H9 (cell line): ENCODE measurements at regions not wholly inside any gene's neighbourhood (a gene's known extent, or its start where the extent isn't known, plus 50 kb on each side); places are given as distances from the start of the nearest gene placed in this dataset.
A peak's percentile ranks its signal among the peaks of the same experiment; 100 is the strongest.

Source experiments
- DNase-seq: peaks from one replicate; pipeline ENCODE4 v3.0.0-alpha.2; 2017
- H2AFZ ChIP-seq: one replicate; pipeline ENCODE4 v1.6.1; 2013; ENCODE audit warnings: mild to moderate bottlenecking, low read length, control low read depth, moderate library complexity
- H2AK5ac ChIP-seq: 2 replicates; pipeline ENCODE4 v1.6.1; 2013; ENCODE audit warnings: low read length, control low read depth, mixed read lengths; ENCODE audit not compliant: insufficient read length
- H2BK120ac ChIP-seq: one replicate; pipeline ENCODE4 v1.6.1; 2013; ENCODE audit warnings: low read depth, mild to moderate bottlenecking, low read length, control low read depth, inconsistent platforms; ENCODE audit not compliant: poor library complexity, severe bottlenecking
- H2BK12ac ChIP-seq: 2 replicates; pipeline ENCODE4 v1.6.1; 2013; ENCODE audit warnings: low read length, control low read depth, mixed read lengths, low read depth; ENCODE audit not compliant: insufficient read length
- H2BK15ac ChIP-seq: 2 replicates; pipeline ENCODE4 v1.6.1; 2013; ENCODE audit warnings: low read depth, low read length, control low read depth
- H2BK20ac ChIP-seq: one replicate; pipeline ENCODE4 v1.6.1; 2013; ENCODE audit warnings: low read depth, mild to moderate bottlenecking, low read length, control low read depth, inconsistent platforms; ENCODE audit not compliant: poor library complexity, severe bottlenecking
- H2BK5ac ChIP-seq: 2 replicates; pipeline ENCODE4 v1.6.1; 2013; ENCODE audit warnings: low read length, control low read depth, mixed read lengths; ENCODE audit not compliant: insufficient read length
- H3K14ac ChIP-seq: 2 replicates; pipeline ENCODE4 v1.6.1; 2013; ENCODE audit warnings: low read length, control low read depth; ENCODE audit not compliant: insufficient read depth
- H3K18ac ChIP-seq: 2 replicates; pipeline ENCODE4 v1.6.1; 2013; ENCODE audit warnings: low read depth, mild to moderate bottlenecking, mixed read lengths, low read length, control low read depth; ENCODE audit not compliant: insufficient read length
- H3K23ac ChIP-seq: 2 replicates; pipeline ENCODE4 v1.6.1; 2013; ENCODE audit warnings: low read length, control low read depth, mixed read lengths, low read depth; ENCODE audit not compliant: insufficient read length
- H3K23me2 ChIP-seq: 2 replicates; pipeline ENCODE4 v1.6.1; 2013; ENCODE audit warnings: low read depth, mild to moderate bottlenecking, mixed read lengths, low read length, control low read depth; ENCODE audit not compliant: insufficient read length, poor library complexity, severe bottlenecking
- H3K27ac ChIP-seq: 2 replicates; pipeline ENCODE4 v1.5.1; 2013; ENCODE audit warnings: low read length, control low read depth, mixed read lengths, low read depth; ENCODE audit not compliant: insufficient read length
- H3K27me3 ChIP-seq: 2 replicates; pipeline ENCODE4 v1.6.1; 2013; ENCODE audit warnings: low read length, control low read depth, inconsistent platforms; ENCODE audit not compliant: insufficient read depth
- H3K4ac ChIP-seq: 2 replicates; pipeline ENCODE4 v1.6.1; 2013; ENCODE audit warnings: low read depth, mild to moderate bottlenecking, control low read depth, inconsistent platforms, low read length, moderate library complexity
- H3K4me1 ChIP-seq: 2 replicates; pipeline ENCODE4 v1.6.1; 2013; ENCODE audit warnings: low read length, control low read depth, inconsistent platforms; ENCODE audit not compliant: insufficient read depth
- H3K4me2 ChIP-seq: 2 replicates; pipeline ENCODE4 v1.6.1; 2013; ENCODE audit warnings: low read length, control low read depth, mixed read lengths; ENCODE audit not compliant: insufficient read length, insufficient read depth
- H3K56ac ChIP-seq: 2 replicates; pipeline ENCODE4 v1.6.1; 2013; ENCODE audit warnings: low read depth, mild to moderate bottlenecking, mixed read lengths, low read length, control low read depth; ENCODE audit not compliant: insufficient read length
- H3K79me1 ChIP-seq: 2 replicates; pipeline ENCODE4 v1.6.1; 2013; ENCODE audit warnings: low read depth, mild to moderate bottlenecking, moderate library complexity, low read length, control low read depth, inconsistent platforms; ENCODE audit not compliant: insufficient read depth, poor library complexity, severe bottlenecking
- H3K79me2 ChIP-seq: 2 replicates; pipeline ENCODE4 v1.6.1; 2013; ENCODE audit warnings: low read length, control low read depth, inconsistent platforms; ENCODE audit not compliant: insufficient read depth
- H3K9ac ChIP-seq: 2 replicates; pipeline ENCODE4 v1.6.1; 2013; ENCODE audit warnings: low read length, control low read depth, mixed read lengths; ENCODE audit not compliant: insufficient read length; ENCODE audit errors: extremely low read depth
- H3K9me3 ChIP-seq: one replicate; pipeline ENCODE4 v1.6.1; 2013; ENCODE audit warnings: low read depth, low read length, inconsistent platforms; ENCODE audit not compliant: control insufficient read depth
- H3T11ph ChIP-seq: one replicate; pipeline ENCODE4 v1.6.1; 2013; ENCODE audit warnings: mild to moderate bottlenecking, low read length, control low read depth, inconsistent platforms
- H4K20me1 ChIP-seq: one replicate; pipeline ENCODE4 v1.6.1; 2013; ENCODE audit not compliant: control insufficient read depth, insufficient read length, insufficient read depth
- H4K5ac ChIP-seq: 2 replicates; pipeline ENCODE4 v1.6.1; 2013; ENCODE audit warnings: low read depth, mild to moderate bottlenecking, mixed read lengths, low read length, control low read depth; ENCODE audit not compliant: insufficient read length
- H4K8ac ChIP-seq: replicated peaks from 2 replicates; pipeline ENCODE4 v1.6.1; 2013; ENCODE audit warnings: low read length, control low read depth, mixed read lengths, low read depth; ENCODE audit not compliant: insufficient read length
- H4K91ac ChIP-seq: 2 replicates; pipeline ENCODE4 v1.6.1; 2013; ENCODE audit warnings: low read depth, mild to moderate bottlenecking, moderate library complexity, mixed read lengths, low read length, control low read depth; ENCODE audit not compliant: insufficient read length
- H3K27ac Mint-ChIP-seq, 3 experiments: 2 replicates in 2 of 3; 3 replicates in 1 of 3; pipeline ENCODE4 v1.8.0; 2020 to 2021; ENCODE audit warnings: mixed read lengths in 3 of 3, mild to moderate bottlenecking in 1 of 3, moderate library complexity in 1 of 3
- H3K27me3 Mint-ChIP-seq: 2 replicates; pipeline ENCODE4 v1.8.0; 2021; ENCODE audit warnings: low read depth, mild to moderate bottlenecking, moderate library complexity, mixed read lengths
- H3K36me3 Mint-ChIP-seq, 3 experiments: 2 replicates in 2 of 3; 3 replicates in 1 of 3; pipeline ENCODE4 v1.8.0; 2020 to 2021; ENCODE audit warnings: low read depth in 3 of 3, mixed read lengths in 3 of 3; ENCODE audit not compliant: insufficient read depth in 1 of 3
- H3K4me1 Mint-ChIP-seq, 2 experiments: 2 replicates each; pipeline ENCODE4 v1.8.0; 2020; ENCODE audit warnings: mixed read lengths in 2 of 2
- H3K4me3 Mint-ChIP-seq, 2 experiments: 2 replicates in 1 of 2; 3 replicates in 1 of 2; pipeline ENCODE4 v1.8.0; 2020 to 2021; ENCODE audit warnings: mild to moderate bottlenecking in 2 of 2, mixed read lengths in 2 of 2, moderate library complexity in 1 of 2
- H3K9me3 Mint-ChIP-seq, 2 experiments: 2 replicates in 1 of 2; 3 replicates in 1 of 2; pipeline ENCODE4 v1.8.0; 2020; ENCODE audit warnings: mild to moderate bottlenecking in 2 of 2, mixed read lengths in 2 of 2, moderate library complexity in 1 of 2
- WGBS: extraction: QIAGEN DNeasy Blood & Tissue Kit; methylation state at CpG from one replicate; pipeline ENCODE4 v1.1.7; 2013; ENCODE audit warnings: missing lambda C conversion rate, low lambda C conversion rate, mixed read lengths; ENCODE audit not compliant: insufficient read length; ENCODE audit errors: extremely low coverage; 5-methylcytosine and 5-hydroxymethylcytosine counted together
- TF ChIP-seq, protein P1 (sequence below): fragments of 200-600 bp; sonication (generic); conservative IDR thresholded peaks from 3 replicates; pipeline ENCODE4 v1.8.0; 2021; ENCODE audit warnings: antibody characterized with exemption, mild to moderate bottlenecking

DNA sequence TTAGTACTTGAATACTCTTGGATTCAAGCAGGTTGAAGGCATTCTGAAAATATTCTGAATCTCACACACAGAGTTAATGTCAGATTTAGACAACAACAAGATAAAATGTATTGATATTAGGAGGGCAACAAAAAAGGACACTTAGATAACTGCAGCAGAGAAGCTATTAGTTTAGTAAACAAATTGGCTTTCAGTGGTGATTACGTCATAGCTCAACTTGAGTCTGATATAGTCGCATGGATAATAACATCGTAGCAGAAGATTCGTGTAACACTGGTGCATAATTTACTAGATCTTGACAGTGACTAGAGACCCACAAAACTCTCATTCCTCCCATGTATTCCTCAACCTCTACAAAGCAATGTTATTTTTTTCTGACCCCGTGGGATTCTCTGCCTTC lies 268.3 kb downstream of the KCNJ2 start:
- no peak overlapping the region for H3K18ac ChIP-seq
- no peak overlapping the region for H2AK5ac ChIP-seq
- no peak overlapping the region for H2BK15ac ChIP-seq
- DNase-seq: no peak
- no peak overlapping the region for H3K27ac ChIP-seq
- H3K56ac ChIP-seq: no peak overlapping the region
- Mint-ChIP-seq H3K27ac (peak overlapping the region in 1 of 3 experiments; percentile 73; a peak in 1 of 7 replicates), H3K27me3 (no peaks in the 10 kb centered on the region), H3K4me1 (peaks cover 6 to 7% of the 10 kb centered on the region in 2 experiments; a peak in 3 of 4 replicates), H3K4me3 (no peak overlapping the region), H3K9me3 (peaks cover 0 to 2% of the 10 kb centered on the region in 2 experiments; a peak in 1 of 5 replicates), H3K36me3 (no peaks in the 10 kb centered on the region)
- TF ChIP-seq, protein P1, sequence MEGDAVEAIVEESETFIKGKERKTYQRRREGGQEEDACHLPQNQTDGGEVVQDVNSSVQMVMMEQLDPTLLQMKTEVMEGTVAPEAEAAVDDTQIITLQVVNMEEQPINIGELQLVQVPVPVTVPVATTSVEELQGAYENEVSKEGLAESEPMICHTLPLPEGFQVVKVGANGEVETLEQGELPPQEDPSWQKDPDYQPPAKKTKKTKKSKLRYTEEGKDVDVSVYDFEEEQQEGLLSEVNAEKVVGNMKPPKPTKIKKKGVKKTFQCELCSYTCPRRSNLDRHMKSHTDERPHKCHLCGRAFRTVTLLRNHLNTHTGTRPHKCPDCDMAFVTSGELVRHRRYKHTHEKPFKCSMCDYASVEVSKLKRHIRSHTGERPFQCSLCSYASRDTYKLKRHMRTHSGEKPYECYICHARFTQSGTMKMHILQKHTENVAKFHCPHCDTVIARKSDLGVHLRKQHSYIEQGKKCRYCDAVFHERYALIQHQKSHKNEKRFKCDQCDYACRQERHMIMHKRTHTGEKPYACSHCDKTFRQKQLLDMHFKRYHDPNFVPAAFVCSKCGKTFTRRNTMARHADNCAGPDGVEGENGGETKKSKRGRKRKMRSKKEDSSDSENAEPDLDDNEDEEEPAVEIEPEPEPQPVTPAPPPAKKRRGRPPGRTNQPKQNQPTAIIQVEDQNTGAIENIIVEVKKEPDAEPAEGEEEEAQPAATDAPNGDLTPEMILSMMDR: no peak
- H3K27me3 ChIP-seq: no peaks in the 10 kb centered on the region
- H4K8ac ChIP-seq: no peak overlapping the region
- WGBS: no CpG with 5 or more reads among the region's 5 CpGs
- H2BK5ac ChIP-seq: no peak overlapping the region
- no peaks in the 10 kb centered on the region for H3K79me2 ChIP-seq
- no peak overlapping the region for H3T11ph ChIP-seq
- no peaks in the 10 kb centered on the region for H3K9me3 ChIP-seq
- H3K23ac ChIP-seq: no peak overlapping the region
- no peaks in the 10 kb centered on the region for H3K79me1 ChIP-seq
- H4K91ac ChIP-seq: no peak overlapping the region
- H4K20me1 ChIP-seq: no peaks in the 10 kb centered on the region
- no peak overlapping the region for H2AFZ ChIP-seq
- H3K14ac ChIP-seq: no peak overlapping the region
- H3K23me2 ChIP-seq: no peaks in the 10 kb centered on the region
- H4K5ac ChIP-seq: no peak overlapping the region
- H2BK120ac ChIP-seq: no peak overlapping the region
- H3K4ac ChIP-seq: no peak overlapping the region
- H3K4me2 ChIP-seq: no peak overlapping the region
- no peaks in the 10 kb centered on the region for H3K4me1 ChIP-seq
- no peak overlapping the region for H3K9ac ChIP-seq
- no peak overlapping the region for H2BK12ac ChIP-seq
- no peak overlapping the region for H2BK20ac ChIP-seq
